SK-N-SH (cell line): ENCODE measurements at regions not wholly inside any gene's neighbourhood (a gene's known extent, or its start where the extent isn't known, plus 50 kb on each side); places are given as distances from the start of the nearest gene placed in this dataset.

Experiments used
- CTCF ChIP-seq: fragments of 200-600 bp; sonication (generic); IDR thresholded peaks from 2 replicates; pipeline ENCODE4 v1.6.1; 2017; ENCODE audit warnings: antibody characterized with exemption, mild to moderate bottlenecking, moderate library complexity
- EZH2phosphoT487 ChIP-seq: fragments of 200-600 bp; sonication (generic); IDR thresholded peaks from 2 replicates; pipeline ENCODE4 v1.6.1; 2017; ENCODE audit warnings: low read depth, mixed run types, mild to moderate bottlenecking, antibody characterized with exemption, moderate library complexity, borderline replicate concordance
- GABPA ChIP-seq: IDR thresholded peaks from 2 replicates; pipeline ENCODE4 v1.4.0; 2012; ENCODE audit warnings: low read depth, mild to moderate bottlenecking
- POLR2AphosphoS5 ChIP-seq: IDR thresholded peaks from 2 replicates; pipeline ENCODE4 v1.6.1; 2012; ENCODE audit warnings: low read depth, low read length
- RAD21 ChIP-seq: IDR thresholded peaks from 2 replicates; pipeline ENCODE4 v1.6.1; 2012; ENCODE audit warnings: mild to moderate bottlenecking, low read length
- RCOR1 ChIP-seq: fragments of 150-350 bp; IDR thresholded peaks from 2 replicates; pipeline ENCODE4 v1.6.1; 2017; ENCODE audit warnings: antibody characterized with exemption, low read length
- RFX5 ChIP-seq: IDR thresholded peaks from 2 replicates; pipeline ENCODE4 v1.6.1; 2012; ENCODE audit warnings: mild to moderate bottlenecking, improper control_type of control experiment, low read length
- YY1 ChIP-seq: IDR thresholded peaks from 2 replicates; pipeline ENCODE4 v1.4.0; 2012; ENCODE audit warnings: low read depth, mild to moderate bottlenecking
- ZBTB33 ChIP-seq: IDR thresholded peaks from 2 replicates; pipeline ENCODE4 v1.4.0; 2012; ENCODE audit warnings: low read depth, borderline replicate concordance

DNA sequence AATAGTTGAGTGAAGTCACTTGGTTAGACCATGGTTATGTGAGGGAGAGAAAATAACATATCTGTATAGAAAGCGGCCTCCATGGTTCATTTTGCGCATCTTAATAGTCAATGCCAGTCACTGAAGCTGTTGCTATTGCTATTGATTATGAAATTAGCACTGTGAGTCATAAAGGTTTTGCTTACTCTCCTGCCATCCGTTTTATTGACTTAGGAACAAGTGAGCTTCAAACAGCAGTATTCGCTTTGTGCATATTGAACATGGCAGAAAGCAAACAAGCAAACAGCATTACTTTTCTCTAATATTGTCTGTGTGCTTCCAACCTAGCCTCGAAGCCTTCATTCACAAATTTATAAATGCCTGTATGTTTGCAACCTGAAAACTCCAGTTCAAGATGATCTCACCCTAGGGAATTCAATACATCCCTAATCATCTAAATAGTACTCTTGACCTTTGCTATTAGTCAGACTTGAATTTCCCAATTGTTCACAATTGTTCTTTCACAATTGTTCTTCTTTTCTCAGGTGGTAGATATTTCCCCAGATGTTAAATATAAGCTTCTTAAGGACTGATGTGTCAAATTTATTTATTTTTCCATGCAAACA, 55.9 kb upstream of the GABRA2 start:
- no peak for TF ChIP-seq GABPA
- TF ChIP-seq POLR2AphosphoS5 = no peak
- TF ChIP-seq RFX5 = no peak
- no peak for TF ChIP-seq ZBTB33
- no peak for TF ChIP-seq YY1
- no peak for TF ChIP-seq EZH2phosphoT487
- TF ChIP-seq RCOR1 = no peak
- no peak for TF ChIP-seq RAD21
- no peak for TF ChIP-seq CTCF
